Spleen (tissue), 11 donors: ENCODE measurements at regions not wholly inside any gene's neighbourhood (a gene's known extent, or its start where the extent isn't known, plus 50 kb on each side); places are given as distances from the start of the nearest gene placed in this dataset.

Experiments used
- DNase-seq: peaks from one replicate; pipeline ENCODE4 v3.0.0-alpha.2; 2020
- H3K27ac ChIP-seq, 8 donors: fragments of 200-600 bp; sonication (generic) in 7 of 8; 1 replicate in 4 of 8; 2 replicates in 4 of 8; pipeline versions ENCODE4 v1.5.0 to v1.8.0; 2016 to 2021; ENCODE audit warnings: inconsistent platforms in 4 of 8, mild to moderate bottlenecking in 4 of 8, moderate library complexity in 1 of 8
- H3K27me3 ChIP-seq, 7 donors: fragments of 200-600 bp; sonication (generic) in 6 of 7; replicated peaks in 1 of 7; 1 replicate in 4 of 7; 2 replicates in 3 of 7; pipeline versions ENCODE4 v1.5.0 to v1.8.0; 2016 to 2021; ENCODE audit warnings: inconsistent platforms in 3 of 7, mild to moderate bottlenecking in 1 of 7
- H3K36me3 ChIP-seq, 6 donors: fragments of 200-600 bp; sonication (generic) in 5 of 6; 1 replicate in 4 of 6; 2 replicates in 2 of 6; pipeline versions ENCODE4 v1.5.0 to v1.8.0; 2016 to 2021; ENCODE audit warnings: inconsistent platforms in 2 of 6
- H3K4me1 ChIP-seq, 6 donors: fragments of 200-600 bp; sonication (generic) in 5 of 6; 1 replicate in 3 of 6; 2 replicates in 3 of 6; pipeline versions ENCODE4 v1.5.0 to v1.8.0; 2016 to 2021; ENCODE audit warnings: inconsistent platforms in 3 of 6
- H3K4me3 ChIP-seq, 8 donors: fragments of 200-600 bp; sonication (generic) in 7 of 8; 1 replicate in 4 of 8; 2 replicates in 4 of 8; pipeline versions ENCODE4 v1.5.0 to v1.8.0; 2016 to 2021; ENCODE audit warnings: inconsistent platforms in 4 of 8, mild to moderate bottlenecking in 4 of 8, moderate library complexity in 2 of 8
- H3K9me3 ChIP-seq, 8 donors: fragments of 200-600 bp; sonication (generic) in 7 of 8; 1 replicate in 4 of 8; 2 replicates in 4 of 8; pipeline versions ENCODE4 v1.5.0 to v1.8.0; 2016 to 2021; ENCODE audit warnings: inconsistent platforms in 4 of 8
- CTCF ChIP-seq, 11 experiments: fragments of 200-600 bp in 7 of 11; fragments of 450-650 bp in 4 of 11; sonication (generic) in 4 of 11; IDR thresholded peaks in 8 of 11; conservative IDR thresholded peaks in 3 of 11; 1 replicate in 7 of 11; 2 replicates in 4 of 11; pipeline versions ENCODE4 v1.4.0 to v1.8.0; 2016 to 2021; ENCODE audit warnings: antibody characterized with exemption in 11 of 11, inconsistent platforms in 4 of 11, mild to moderate bottlenecking in 1 of 11
- POLR2A ChIP-seq, 3 donors: fragments of 450-650 bp; IDR thresholded peaks; one replicate each; pipeline ENCODE4 v1.5.1; 2017; ENCODE audit warnings: antibody characterized with exemption in 3 of 3, mild to moderate bottlenecking in 1 of 3
- POLR2AphosphoS5 ChIP-seq, 3 donors: sonication (generic); formaldehyde crosslinking; IDR thresholded peaks; one replicate each; pipeline ENCODE4 v1.5.1; 2017; ENCODE audit warnings: antibody characterized with exemption in 3 of 3
- WGBS, 5 donors: extraction: QIAGEN DNeasy Blood & Tissue Kit in 3 of 5; methylation state at CpG; one replicate each; pipeline versions ENCODE4 v1.1.5 to v1.1.7; 2013 to 2018; 5-methylcytosine and 5-hydroxymethylcytosine counted together
- intact Hi-C: fragments of 100-400 bp; cut with DNase I; formaldehyde crosslinking; loops from one replicate; pipeline ENCODE4 v1.15.0; 2023; ENCODE audit warnings: low total_unique reads
- donor health status: healthy with polysubstance abuse.
- donor health status: DM: no; HTN: no; CAD: no; lungs with moderate emphysema.
- donor health status: DM: no; HTN: no; CAD: no.
- donor health status: Bipolar disorder and iron deficiency.
- donor health status: healthy.
- donor health status: DM: no; HTN: no; CAD: no.
- donor health status: DM: yes; HTN: yes; CAD: no.

- WGBS, 5 donors = 25 to 43% (median 28%) methylated on average over 8 of the region's 8 CpGs
- intact Hi-C loops = loop anchor here (5.0 kb wide), 1 partner anchor 659 kb away; no protein-coding TSS in a partner anchor
- Histone ChIP-seq H3K27me3 (no peaks in the 10 kb centered on the region), H3K36me3 (no peaks in the 10 kb centered on the region), H3K4me3 (no peak overlapping the region), H3K27ac (no peak overlapping the region), H3K9me3 (no peaks in the 10 kb centered on the region), H3K4me1 (no peaks in the 10 kb centered on the region)
- no peak for DNase-seq
- TF ChIP-seq POLR2A (IDR thresholded peaks at IDR 0.05) (no peak), CTCF (IDR thresholded peaks at IDR 0.05 in 8 of 11, conservative IDR thresholded peaks at IDR 0.05 in 3 of 11) (no peak), POLR2AphosphoS5 (IDR thresholded peaks at IDR 0.05) (no peak)
Measured at GRCh38 chr4:176383273-176384077, 63.7 kb downstream of the SPCS3 start.

- TF ChIP-seq POLR2A (IDR thresholded peaks at IDR 0.05) = no peak
- no peak for TF ChIP-seq CTCF (IDR thresholded peaks at IDR 0.05 in 8 of 11, conservative IDR thresholded peaks at IDR 0.05 in 3 of 11)
- no peak for TF ChIP-seq POLR2AphosphoS5 (IDR thresholded peaks at IDR 0.05)
- WGBS, 5 donors = 94 to 100% (median 95%) methylated on average over 1 of the region's 1 CpG
- no peak for DNase-seq
- Histone ChIP-seq H3K9me3 (no peaks in the 10 kb centered on the region), H3K4me1 (no peaks in the 10 kb centered on the region), H3K4me3 (no peak overlapping the region), H3K36me3 (no peaks in the 10 kb centered on the region), H3K27ac (no peak overlapping the region), H3K27me3 (no peaks in the 10 kb centered on the region)
- intact Hi-C loops = no loop called here
Measured at GRCh38 chr4:176385601-176386000, 65.8 kb downstream of the SPCS3 start.

- Histone ChIP-seq H3K36me3 (no peaks in the 10 kb centered on the region), H3K4me3 (no peak overlapping the region), H3K27ac (no peak overlapping the region), H3K27me3 (no peaks in the 10 kb centered on the region), H3K9me3 (no peaks in the 10 kb centered on the region), H3K4me1 (no peaks in the 10 kb centered on the region)
- no peak for DNase-seq
- WGBS, 5 donors = 76 to 100% (median 91%) methylated on average over 1 of the region's 1 CpG
- TF ChIP-seq CTCF (IDR thresholded peaks at IDR 0.05 in 8 of 11, conservative IDR thresholded peaks at IDR 0.05 in 3 of 11) (no peak), POLR2AphosphoS5 (IDR thresholded peaks at IDR 0.05) (no peak), POLR2A (IDR thresholded peaks at IDR 0.05) (no peak)
- intact Hi-C loops = no loop called here
Measured at GRCh38 chr4:176387571-176387970, 67.8 kb downstream of the SPCS3 start.

GRCh38 chr4:176393306-176394013 lies 73.7 kb downstream of the SPCS3 start:
- no peaks in the 10 kb centered on the region for H3K36me3 ChIP-seq
- H3K27ac ChIP-seq = no peak overlapping the region
- TF ChIP-seq CTCF (IDR thresholded peaks at IDR 0.05 in 8 of 11, conservative IDR thresholded peaks at IDR 0.05 in 3 of 11) = no peak
- TF ChIP-seq POLR2AphosphoS5 (IDR thresholded peaks at IDR 0.05) = no peak
- no peak for TF ChIP-seq POLR2A (IDR thresholded peaks at IDR 0.05)
- intact Hi-C loops = no loop called here
- WGBS, 5 donors = 62 to 72% (median 69%) methylated on average over 4 of the region's 4 CpGs
- H3K9me3 ChIP-seq = no peaks in the 10 kb centered on the region
- DNase-seq = no peak
- no peaks in the 10 kb centered on the region for H3K27me3 ChIP-seq
- no peaks in the 10 kb centered on the region for H3K4me1 ChIP-seq
- no peak overlapping the region for H3K4me3 ChIP-seq
